H1 (cell line): ENCODE measurements at regions not wholly inside any gene's neighbourhood (a gene's known extent, or its start where the extent isn't known, plus 50 kb on each side); places are given as distances from the start of the nearest gene placed in this dataset.

Source experiments
- GABPA ChIP-seq: IDR thresholded peaks from 2 replicates; pipeline ENCODE4 v1.6.1; 2011; ENCODE audit warnings: mild to moderate bottlenecking, low read length, moderate library complexity, borderline replicate concordance; ENCODE audit not compliant: insufficient read depth
- PHF8 ChIP-seq: fragments of 200-600 bp; sonication (generic); conservative IDR thresholded peaks from 2 replicates; pipeline ENCODE4 v1.7.1; 2012; ENCODE audit warnings: low read depth, mild to moderate bottlenecking, inconsistent platforms, low read length, moderate library complexity
- SRF ChIP-seq: IDR thresholded peaks from 2 replicates; pipeline ENCODE4 v1.6.1; 2011; ENCODE audit warnings: mild to moderate bottlenecking, low read depth, low read length, moderate library complexity
- TF ChIP-seq, protein P1 (sequence below): IDR thresholded peaks from 2 replicates; pipeline ENCODE4 v1.6.1; 2011; ENCODE audit warnings: low read length, improper control_type of control experiment

DNA sequence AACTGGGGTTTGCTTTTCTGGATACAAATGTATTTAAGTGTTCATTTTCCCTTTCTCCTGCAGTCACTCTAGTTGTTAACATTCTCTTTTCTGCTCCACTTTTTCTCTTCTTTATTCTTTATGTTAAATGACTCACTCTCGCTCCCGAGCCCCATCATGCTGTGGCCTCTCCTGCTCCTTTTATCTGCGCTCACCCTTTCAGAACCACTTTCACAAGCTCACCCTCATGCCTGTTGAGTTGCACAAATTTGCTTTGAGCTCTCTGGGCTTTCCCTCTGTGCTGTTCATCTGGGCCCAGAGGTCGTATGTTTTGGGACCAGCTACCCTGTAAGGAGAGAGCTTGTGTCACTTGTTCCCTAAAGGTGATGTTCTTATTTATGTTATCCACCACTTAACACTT is 98.1 kb upstream of the ASCC3 start (continued):
- TF ChIP-seq PHF8: no peak
- no peak for TF ChIP-seq GABPA
- TF ChIP-seq, protein P1, sequence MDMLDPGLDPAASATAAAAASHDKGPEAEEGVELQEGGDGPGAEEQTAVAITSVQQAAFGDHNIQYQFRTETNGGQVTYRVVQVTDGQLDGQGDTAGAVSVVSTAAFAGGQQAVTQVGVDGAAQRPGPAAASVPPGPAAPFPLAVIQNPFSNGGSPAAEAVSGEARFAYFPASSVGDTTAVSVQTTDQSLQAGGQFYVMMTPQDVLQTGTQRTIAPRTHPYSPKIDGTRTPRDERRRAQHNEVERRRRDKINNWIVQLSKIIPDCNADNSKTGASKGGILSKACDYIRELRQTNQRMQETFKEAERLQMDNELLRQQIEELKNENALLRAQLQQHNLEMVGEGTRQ: no peak
- no peak for TF ChIP-seq SRF
